ENCODE measurements at regions not wholly inside any gene's neighbourhood (a gene's known extent, or its start where the extent isn't known, plus 50 kb on each side); places are given as distances from the start of the nearest gene placed in this dataset.

DNA sequence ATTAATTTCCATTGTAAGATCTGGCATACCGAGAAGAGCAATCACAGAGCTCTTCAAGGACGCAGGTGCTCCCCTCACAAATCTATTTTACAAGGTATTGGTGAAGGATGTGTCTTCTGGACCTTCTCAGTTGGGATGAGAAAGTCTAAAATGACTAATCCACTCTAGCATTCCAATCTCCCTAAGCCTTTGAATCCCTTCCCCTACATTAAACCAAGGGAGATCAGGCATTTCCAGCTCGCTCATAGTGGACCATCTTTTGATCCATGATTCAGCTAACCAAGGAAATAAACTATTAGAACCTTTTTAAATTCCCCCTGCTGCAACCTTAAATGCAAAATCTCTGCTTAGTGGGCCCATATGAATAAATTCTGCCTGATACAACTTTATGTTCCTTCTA is 95.9 kb upstream of the FBN2 start:
- H3K27me3 ChIP-seq (ENCODE audit: insufficient read depth, poor library complexity, severe bottlenecking): no peaks in the 10 kb centered on the region
- H3K27ac ChIP-seq (replicated peaks): no peak overlapping the region
- DNase-seq (ENCODE audit: low read depth in 1 of 2, low spot score in 1 of 2): no peak
- no peak overlapping the region for H3K4me3 ChIP-seq (replicated peaks; ENCODE audit: insufficient read depth, low read length)
- TF ChIP-seq POLR2AphosphoS5 (IDR thresholded peaks at IDR 0.05; ENCODE audit: low read depth) (no peak), SPI1 (IDR thresholded peaks at IDR 0.05; ENCODE audit: borderline replicate concordance, low read depth) (no peak), GABPA (IDR thresholded peaks at IDR 0.05; ENCODE audit: low read depth) (no peak)
- TF ChIP-seq, protein P1, sequence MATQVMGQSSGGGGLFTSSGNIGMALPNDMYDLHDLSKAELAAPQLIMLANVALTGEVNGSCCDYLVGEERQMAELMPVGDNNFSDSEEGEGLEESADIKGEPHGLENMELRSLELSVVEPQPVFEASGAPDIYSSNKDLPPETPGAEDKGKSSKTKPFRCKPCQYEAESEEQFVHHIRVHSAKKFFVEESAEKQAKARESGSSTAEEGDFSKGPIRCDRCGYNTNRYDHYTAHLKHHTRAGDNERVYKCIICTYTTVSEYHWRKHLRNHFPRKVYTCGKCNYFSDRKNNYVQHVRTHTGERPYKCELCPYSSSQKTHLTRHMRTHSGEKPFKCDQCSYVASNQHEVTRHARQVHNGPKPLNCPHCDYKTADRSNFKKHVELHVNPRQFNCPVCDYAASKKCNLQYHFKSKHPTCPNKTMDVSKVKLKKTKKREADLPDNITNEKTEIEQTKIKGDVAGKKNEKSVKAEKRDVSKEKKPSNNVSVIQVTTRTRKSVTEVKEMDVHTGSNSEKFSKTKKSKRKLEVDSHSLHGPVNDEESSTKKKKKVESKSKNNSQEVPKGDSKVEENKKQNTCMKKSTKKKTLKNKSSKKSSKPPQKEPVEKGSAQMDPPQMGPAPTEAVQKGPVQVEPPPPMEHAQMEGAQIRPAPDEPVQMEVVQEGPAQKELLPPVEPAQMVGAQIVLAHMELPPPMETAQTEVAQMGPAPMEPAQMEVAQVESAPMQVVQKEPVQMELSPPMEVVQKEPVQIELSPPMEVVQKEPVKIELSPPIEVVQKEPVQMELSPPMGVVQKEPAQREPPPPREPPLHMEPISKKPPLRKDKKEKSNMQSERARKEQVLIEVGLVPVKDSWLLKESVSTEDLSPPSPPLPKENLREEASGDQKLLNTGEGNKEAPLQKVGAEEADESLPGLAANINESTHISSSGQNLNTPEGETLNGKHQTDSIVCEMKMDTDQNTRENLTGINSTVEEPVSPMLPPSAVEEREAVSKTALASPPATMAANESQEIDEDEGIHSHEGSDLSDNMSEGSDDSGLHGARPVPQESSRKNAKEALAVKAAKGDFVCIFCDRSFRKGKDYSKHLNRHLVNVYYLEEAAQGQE (IDR thresholded peaks at IDR 0.05; ENCODE audit: insufficient replicate concordance, low read depth): no peak
- TF ChIP-seq, protein P2, sequence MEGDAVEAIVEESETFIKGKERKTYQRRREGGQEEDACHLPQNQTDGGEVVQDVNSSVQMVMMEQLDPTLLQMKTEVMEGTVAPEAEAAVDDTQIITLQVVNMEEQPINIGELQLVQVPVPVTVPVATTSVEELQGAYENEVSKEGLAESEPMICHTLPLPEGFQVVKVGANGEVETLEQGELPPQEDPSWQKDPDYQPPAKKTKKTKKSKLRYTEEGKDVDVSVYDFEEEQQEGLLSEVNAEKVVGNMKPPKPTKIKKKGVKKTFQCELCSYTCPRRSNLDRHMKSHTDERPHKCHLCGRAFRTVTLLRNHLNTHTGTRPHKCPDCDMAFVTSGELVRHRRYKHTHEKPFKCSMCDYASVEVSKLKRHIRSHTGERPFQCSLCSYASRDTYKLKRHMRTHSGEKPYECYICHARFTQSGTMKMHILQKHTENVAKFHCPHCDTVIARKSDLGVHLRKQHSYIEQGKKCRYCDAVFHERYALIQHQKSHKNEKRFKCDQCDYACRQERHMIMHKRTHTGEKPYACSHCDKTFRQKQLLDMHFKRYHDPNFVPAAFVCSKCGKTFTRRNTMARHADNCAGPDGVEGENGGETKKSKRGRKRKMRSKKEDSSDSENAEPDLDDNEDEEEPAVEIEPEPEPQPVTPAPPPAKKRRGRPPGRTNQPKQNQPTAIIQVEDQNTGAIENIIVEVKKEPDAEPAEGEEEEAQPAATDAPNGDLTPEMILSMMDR (IDR thresholded peaks at IDR 0.05; ENCODE audit: insufficient read depth, low read length): no peak

DNA sequence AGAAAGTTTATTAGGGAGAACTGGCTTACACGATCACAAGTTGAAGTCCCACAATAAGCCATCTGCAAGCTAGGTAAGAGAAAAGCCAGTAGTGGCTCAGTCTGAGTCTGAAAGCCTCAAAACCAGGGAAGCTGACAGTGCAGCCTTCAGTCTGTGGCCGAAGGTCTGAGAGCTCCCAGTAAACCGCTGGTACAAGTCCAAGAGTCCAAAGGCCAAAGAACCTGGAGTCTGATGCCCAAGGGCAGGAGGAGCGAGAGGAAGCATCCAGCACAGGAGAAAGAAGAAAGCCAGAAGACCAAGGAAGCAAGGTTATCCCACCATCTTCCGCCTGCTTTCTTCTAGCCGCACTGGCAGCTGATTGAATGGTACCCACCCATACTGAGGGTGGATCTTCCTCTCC is 97.3 kb upstream of the FBN2 start:
- Histone ChIP-seq H3K4me3 (replicated peaks; ENCODE audit: insufficient read depth, low read length) (no peak overlapping the region), H3K27me3 (ENCODE audit: insufficient read depth, poor library complexity, severe bottlenecking) (no peaks in the 10 kb centered on the region), H3K27ac (replicated peaks) (no peak overlapping the region)
- DNase-seq (ENCODE audit: low read depth in 1 of 2, low spot score in 1 of 2): no peak
- TF ChIP-seq, protein P2 (IDR thresholded peaks at IDR 0.05; ENCODE audit: insufficient read depth, low read length): no peak
- TF ChIP-seq GABPA (IDR thresholded peaks at IDR 0.05; ENCODE audit: low read depth) (no peak), SPI1 (IDR thresholded peaks at IDR 0.05; ENCODE audit: borderline replicate concordance, low read depth) (no peak), POLR2AphosphoS5 (IDR thresholded peaks at IDR 0.05; ENCODE audit: low read depth) (no peak)
- TF ChIP-seq, protein P1 (IDR thresholded peaks at IDR 0.05; ENCODE audit: insufficient replicate concordance, low read depth): no peak

DNA sequence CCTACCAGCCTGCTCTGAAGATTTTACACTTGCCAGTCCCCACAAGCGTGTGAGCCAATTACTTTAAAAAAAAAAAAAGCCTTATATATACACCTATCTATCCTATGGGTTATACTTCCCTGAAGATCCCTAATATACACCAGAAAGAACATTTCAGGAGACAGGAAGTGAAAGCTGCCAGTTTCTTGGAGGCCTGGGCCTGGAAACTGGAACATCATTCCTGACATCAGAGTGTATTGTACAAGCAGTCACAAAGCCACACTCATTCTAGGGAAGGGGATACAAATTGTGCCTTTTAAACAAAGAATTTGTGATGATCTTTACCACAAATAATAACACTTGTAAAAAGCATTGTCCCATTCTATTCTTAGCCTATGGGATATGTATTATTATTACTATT is 98.3 kb upstream of the FBN2 start:
- no peak overlapping the region for H3K4me3 ChIP-seq (replicated peaks; ENCODE audit: insufficient read depth, low read length)
- DNase-seq (ENCODE audit: low read depth in 1 of 2, low spot score in 1 of 2): no peak
- H3K27me3 ChIP-seq (ENCODE audit: insufficient read depth, poor library complexity, severe bottlenecking): no peaks in the 10 kb centered on the region
- no peak overlapping the region for H3K27ac ChIP-seq (replicated peaks)
- TF ChIP-seq POLR2AphosphoS5 (IDR thresholded peaks at IDR 0.05; ENCODE audit: low read depth) (no peak), GABPA (IDR thresholded peaks at IDR 0.05; ENCODE audit: low read depth) (no peak), SPI1 (IDR thresholded peaks at IDR 0.05; ENCODE audit: borderline replicate concordance, low read depth) (no peak)
- TF ChIP-seq, protein P1 (IDR thresholded peaks at IDR 0.05; ENCODE audit: insufficient replicate concordance, low read depth): no peak
- TF ChIP-seq, protein P2 (IDR thresholded peaks at IDR 0.05; ENCODE audit: insufficient read depth, low read length): no peak
